ENCODE measurements at regions not wholly inside any gene's neighbourhood (a gene's known extent, or its start where the extent isn't known, plus 50 kb on each side); places are given as distances from the start of the nearest gene placed in this dataset.

- ATAC-seq: no peak
- no TSS peak for BruUV-seq (replicated peaks)
- no peaks in the 10 kb centered on the region for H3K36me3 ChIP-seq (ENCODE audit: low read depth, low read length)
- no peak overlapping the region for H2AFZ ChIP-seq (ENCODE audit: low read length)
- no peak for DNase-seq
- no peak overlapping the region for H3K9ac ChIP-seq (ENCODE audit: low read length)
- no peaks in the 10 kb centered on the region for H4K20me1 ChIP-seq (ENCODE audit: low read length)
- no peak overlapping the region for H3K27ac ChIP-seq (ENCODE audit: low read length)
- CTCF ChIA-PET: no interaction called here
- H3K9me2 ChIP-seq (replicated peaks; ENCODE audit: low read length): no peaks in the 10 kb centered on the region
- intact Hi-C loops (cut with micrococcal nuclease): no loop called here
- H3K27me3 ChIP-seq (ENCODE audit: low read length): peaks cover 66% of the 10 kb centered on the region
- H3K4me2 ChIP-seq (ENCODE audit: low read length): no peak overlapping the region
- no peak overlapping the region for H3K4me3 ChIP-seq (ENCODE audit: low read length)
- no peak for TF ChIP-seq CTCF (conservative IDR thresholded peaks at IDR 0.05; ENCODE audit: low read depth, low read length)
- no peak for TF ChIP-seq EZH2phosphoT487 (IDR thresholded peaks at IDR 0.05; ENCODE audit: borderline replicate concordance, low read length)
- TF ChIP-seq EZH2 (IDR thresholded peaks at IDR 0.05; ENCODE audit: low read length, unreplicated experiment): no peak
- H3F3A ChIP-seq (ENCODE audit: low read length, unreplicated experiment): no peaks in the 10 kb centered on the region
- no peaks in the 10 kb centered on the region for H3K79me2 ChIP-seq (ENCODE audit: low read length)
- POLR2A ChIA-PET (ENCODE audit: unreplicated experiment): no interaction called here
- H3K4me1 ChIP-seq (ENCODE audit: insufficient read depth, low read length): no peaks in the 10 kb centered on the region
- no peaks in the 10 kb centered on the region for H3K9me3 ChIP-seq (ENCODE audit: low read length)
Measured at GRCh38 chr22:49423125-49423650, 404.5 kb downstream of the BRD1 start.

- POLR2A ChIA-PET (ENCODE audit: unreplicated experiment): no interaction called here
- no peaks in the 10 kb centered on the region for H3K9me3 ChIP-seq (ENCODE audit: low read length)
Measured at GRCh38 chr22:49422701-49423100, 405.0 kb downstream of the BRD1 start.

More at GRCh38 chr22:49422701-49423100, 405.0 kb downstream of the BRD1 start:
- Histone ChIP-seq H3K9me2 (replicated peaks; ENCODE audit: low read length) (no peaks in the 10 kb centered on the region), H3K9ac (ENCODE audit: low read length) (no peak overlapping the region), H3K27me3 (ENCODE audit: low read length) (peaks cover 62% of the 10 kb centered on the region), H3K79me2 (ENCODE audit: low read length) (no peaks in the 10 kb centered on the region), H3K36me3 (ENCODE audit: low read depth, low read length) (no peaks in the 10 kb centered on the region), H3K4me1 (ENCODE audit: insufficient read depth, low read length) (no peaks in the 10 kb centered on the region), H4K20me1 (ENCODE audit: low read length) (no peaks in the 10 kb centered on the region), H3F3A (ENCODE audit: low read length, unreplicated experiment) (no peaks in the 10 kb centered on the region), H3K4me2 (ENCODE audit: low read length) (no peak overlapping the region), H3K4me3 (ENCODE audit: low read length) (no peak overlapping the region), H3K27ac (ENCODE audit: low read length) (no peak overlapping the region), H2AFZ (ENCODE audit: low read length) (no peak overlapping the region)
- ATAC-seq (no peak), DNase-seq (no peak)
- TF ChIP-seq CTCF (conservative IDR thresholded peaks at IDR 0.05; ENCODE audit: low read depth, low read length) (no peak), EZH2 (IDR thresholded peaks at IDR 0.05; ENCODE audit: low read length, unreplicated experiment) (no peak), EZH2phosphoT487 (IDR thresholded peaks at IDR 0.05; ENCODE audit: borderline replicate concordance, low read length) (no peak)
- BruUV-seq (replicated peaks): no TSS peak
- intact Hi-C loops (cut with micrococcal nuclease): no loop called here
- CTCF ChIA-PET: no interaction called here

All from PC-3 (cell line).